Iris pigment epithelial cell (primary cell): ENCODE measurements at regions not wholly inside any gene's neighbourhood (a gene's known extent, or its start where the extent isn't known, plus 50 kb on each side); places are given as distances from the start of the nearest gene placed in this dataset.
"Not testable (repeated sequence)": the region's sequence is repeated elsewhere in the genome, so short reads cannot be mapped to it uniquely, and the experiment has no call there.

Source experiments
- DNase-seq: peaks from one replicate; pipeline ENCODE4 v3.0.0-alpha.2; 2011; ENCODE audit warnings: low read depth

- no peak for DNase-seq
These were observed 174.7 kb downstream of the MAP2K4 start for GRCh38 chr17:12195418-12195817.

DNA sequence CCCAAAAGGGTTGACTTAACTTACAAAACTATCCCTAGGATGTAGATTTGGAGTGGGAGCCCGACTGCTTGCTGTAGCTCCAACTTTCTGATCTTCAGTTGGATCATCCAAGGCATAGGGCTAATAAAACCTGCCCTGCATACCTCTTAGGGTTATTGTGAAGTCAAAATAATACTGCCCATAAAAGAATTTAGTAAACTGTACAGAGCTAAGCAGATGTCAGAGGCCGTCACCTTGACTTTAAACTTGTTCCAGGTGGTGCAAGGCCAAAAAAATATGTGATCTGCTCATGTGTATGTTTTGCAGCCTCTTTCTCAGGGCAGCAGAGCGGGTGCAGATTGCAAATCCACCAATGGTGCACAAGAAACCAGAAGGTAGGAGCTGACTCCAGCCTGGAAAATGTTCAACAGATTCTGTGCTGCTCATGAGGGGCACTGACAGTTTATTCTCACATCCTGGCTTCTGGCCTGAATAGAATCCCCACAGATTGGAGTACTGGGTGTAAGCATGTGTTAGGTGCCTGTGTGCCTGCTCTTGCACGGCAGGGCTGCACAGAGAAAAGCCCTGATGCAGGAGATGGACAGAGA is 180.7 kb downstream of the MAP2K4 start:
- DNase-seq = no peak

GRCh38 chr17:12209632-12210191 is 189.0 kb downstream of the MAP2K4 start:
- DNase-seq = no peak

- DNase-seq = not testable (repeated sequence)
These were observed 200.2 kb downstream of the MAP2K4 start for GRCh38 chr17:12220714-12221439.

DNA sequence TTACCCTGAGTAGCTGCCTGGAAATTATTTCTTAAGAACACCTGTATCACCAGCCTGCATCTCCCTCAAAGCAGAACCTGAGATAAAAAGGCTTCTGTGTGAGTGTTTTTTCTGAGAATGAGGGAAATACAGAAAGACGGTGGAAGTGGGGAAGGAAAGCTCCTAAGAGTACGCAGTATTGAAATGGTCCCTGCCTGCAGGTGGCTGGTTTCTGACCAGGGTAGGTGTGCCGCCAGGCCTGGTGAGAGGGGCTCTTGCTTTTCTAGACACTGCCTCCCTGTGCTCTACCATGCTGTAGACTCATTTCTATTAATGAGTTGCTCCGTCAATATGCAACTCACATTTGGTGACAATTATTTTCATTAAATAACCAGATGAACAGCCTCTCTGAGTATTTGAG is 201.7 kb downstream of the MAP2K4 start:
- no peak for DNase-seq

DNA sequence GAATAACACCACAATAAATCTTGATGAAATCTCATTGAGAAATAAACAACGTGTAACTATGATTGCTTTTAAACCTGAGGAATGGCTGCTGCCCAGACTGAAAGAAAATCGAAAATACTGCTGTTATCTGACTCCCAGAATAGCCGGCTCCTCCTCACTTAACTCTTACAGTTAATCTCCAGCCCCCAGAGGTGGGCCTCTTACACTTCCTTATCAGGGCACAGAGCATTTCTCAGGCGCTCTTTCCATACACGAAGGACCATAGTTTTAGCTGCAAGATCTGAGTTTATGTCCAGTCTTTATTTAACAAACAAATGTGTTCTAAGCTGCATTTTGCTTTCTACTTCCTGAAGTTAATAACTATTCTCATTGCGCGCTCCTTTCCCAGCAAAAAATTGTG is 206.9 kb downstream of the MAP2K4 start:
- no peak for DNase-seq

GRCh38 chr17:12229335-12229734 is 208.7 kb downstream of the MAP2K4 start:
- no peak for DNase-seq

DNA sequence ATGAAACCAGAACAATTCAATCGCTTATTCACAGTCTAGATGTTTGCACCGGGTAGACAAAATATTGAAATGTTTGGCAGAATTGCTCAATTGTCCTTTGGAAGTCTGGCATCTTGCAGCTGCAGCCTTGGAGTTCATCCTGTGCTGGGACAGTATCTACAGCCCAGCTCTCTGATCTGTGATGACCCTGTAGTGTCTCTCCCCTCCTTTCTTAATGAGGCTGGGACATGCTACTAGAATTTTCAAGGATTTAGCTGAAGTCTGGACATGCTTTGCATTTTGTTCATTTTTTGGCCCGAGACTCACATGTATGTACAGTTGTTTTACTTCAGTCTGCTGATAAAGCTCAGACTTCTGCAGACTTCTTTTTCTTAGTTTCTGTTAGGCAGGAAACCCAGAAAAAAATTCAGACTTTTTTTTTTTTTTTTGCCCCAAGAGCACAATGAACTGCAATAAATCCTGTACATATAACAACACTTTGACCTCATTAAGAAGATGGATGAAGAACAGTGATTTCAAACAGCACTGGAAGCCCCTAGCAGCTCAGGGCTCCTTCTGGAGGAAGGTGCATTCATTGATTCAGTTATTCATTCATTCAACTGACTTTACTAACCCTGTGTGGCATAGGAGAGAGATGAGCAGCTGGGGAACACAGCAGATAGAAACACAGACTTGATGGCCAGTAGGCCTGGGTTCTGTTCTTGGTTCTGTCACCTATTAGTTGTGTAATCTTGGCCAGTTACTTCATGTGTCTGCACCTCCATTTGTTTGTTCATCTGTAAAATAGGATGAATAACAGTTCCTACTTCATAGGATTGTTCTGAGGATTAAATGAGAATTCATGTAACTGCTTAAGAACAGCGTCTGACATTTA is 210.0 kb downstream of the MAP2K4 start:
- peak; percentile 2 for DNase-seq

DNA sequence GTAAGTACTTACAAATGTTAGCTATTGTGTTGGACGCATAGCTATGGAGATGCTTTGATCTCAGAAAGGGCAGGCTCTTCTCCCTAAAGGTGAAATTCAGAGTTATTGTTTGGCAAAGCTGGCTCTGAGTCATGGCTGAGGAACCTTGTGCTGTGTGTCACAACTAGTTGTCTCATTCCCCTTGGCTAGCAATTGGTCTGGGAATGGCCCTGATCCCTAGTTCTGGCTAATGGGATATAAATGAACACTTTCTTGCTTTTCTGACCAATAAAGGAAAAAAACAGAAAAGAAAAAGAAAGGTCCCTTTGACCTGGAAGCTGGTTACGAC is 210.6 kb downstream of the MAP2K4 start:
- peak; percentile 20 for DNase-seq

DNA sequence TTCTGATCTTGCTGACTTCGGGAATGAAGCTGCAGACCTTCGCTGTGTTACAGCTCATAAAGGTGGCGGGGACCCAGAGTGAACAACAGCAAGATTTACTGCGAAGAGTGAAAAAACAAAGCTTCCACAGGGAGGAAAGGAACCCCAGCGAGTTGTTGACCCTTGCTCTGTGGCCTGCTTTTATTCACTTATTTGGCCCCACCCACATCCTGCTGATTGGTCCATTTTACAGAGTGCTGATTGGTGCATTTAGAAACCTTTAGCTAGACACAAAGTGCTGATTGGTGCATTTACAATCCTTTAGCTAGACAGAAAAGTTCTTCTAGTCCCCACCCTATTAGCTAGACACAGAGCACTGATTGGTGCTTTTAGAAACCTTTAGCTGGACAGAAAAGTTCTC is 218.3 kb downstream of the MAP2K4 start:
- not testable (repeated sequence) for DNase-seq

DNA sequence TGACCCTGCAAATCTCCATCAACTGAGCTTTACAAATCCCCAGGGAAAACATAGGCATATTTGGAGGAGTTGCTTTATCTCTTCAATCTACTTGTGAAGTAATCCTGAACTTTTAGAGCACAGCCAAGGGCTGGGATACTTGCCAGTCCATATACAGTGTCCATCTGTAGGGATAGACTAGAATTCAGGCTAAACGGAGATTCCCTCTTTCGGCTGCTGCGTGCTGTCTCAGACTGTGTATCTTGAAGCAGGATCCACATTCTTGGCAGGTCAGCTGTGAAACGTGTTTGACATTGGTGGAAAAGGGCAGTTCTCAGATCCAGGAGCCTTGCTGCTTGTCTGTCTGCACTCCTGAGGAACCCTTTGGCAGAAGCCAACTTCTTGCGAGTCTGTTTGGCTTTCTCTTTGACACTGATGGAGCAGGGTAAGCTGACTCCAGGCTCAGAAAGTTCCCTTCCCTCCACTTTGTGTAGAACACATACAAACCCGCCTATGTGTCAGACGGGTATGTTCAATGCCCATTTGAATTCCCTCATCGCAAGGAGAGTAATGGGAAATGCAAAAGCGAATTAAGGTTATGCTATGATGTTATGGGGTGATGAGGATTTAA is 221.8 kb downstream of the MAP2K4 start:
- no peak for DNase-seq

DNA sequence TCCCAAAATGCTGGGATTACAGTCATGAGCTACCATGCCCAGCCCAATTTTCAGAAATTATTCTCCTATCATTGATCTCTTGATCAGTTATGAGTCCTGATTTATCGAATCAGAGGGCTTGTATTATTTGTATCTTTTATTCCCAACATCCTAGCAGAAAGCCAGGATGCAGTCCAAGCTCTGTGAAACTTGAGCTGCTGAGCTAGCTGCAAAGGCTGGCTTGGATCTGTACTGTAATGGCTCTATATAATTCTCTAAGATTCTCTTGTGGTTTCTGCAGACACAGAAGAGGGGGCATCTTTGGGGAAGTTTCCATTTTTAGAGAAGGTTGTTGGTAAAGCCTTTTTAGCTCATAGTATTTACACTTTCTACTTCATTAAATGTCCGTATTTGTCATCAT is 227.1 kb downstream of the MAP2K4 start:
- no peak for DNase-seq

DNA sequence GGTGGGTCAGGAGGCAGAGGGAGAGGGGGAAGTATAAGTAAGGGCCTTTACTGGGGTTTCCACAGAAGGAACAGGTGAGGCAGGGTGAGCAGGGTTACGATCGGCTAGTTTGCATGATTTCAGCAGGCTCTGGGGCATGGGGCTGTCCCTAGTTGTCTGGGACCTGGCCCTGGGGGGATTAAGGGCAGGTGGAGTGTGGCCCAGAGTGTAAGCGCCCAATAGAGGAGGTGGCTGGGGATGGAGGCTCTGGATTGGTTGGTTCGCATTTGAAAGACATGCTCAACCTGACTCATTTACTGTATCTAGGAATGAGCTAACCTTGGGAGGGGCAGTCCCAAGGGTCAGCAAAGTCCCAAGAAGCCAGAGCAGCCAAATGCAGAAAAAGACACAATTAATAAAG is 230.3 kb downstream of the MAP2K4 start:
- DNase-seq = no peak

DNA sequence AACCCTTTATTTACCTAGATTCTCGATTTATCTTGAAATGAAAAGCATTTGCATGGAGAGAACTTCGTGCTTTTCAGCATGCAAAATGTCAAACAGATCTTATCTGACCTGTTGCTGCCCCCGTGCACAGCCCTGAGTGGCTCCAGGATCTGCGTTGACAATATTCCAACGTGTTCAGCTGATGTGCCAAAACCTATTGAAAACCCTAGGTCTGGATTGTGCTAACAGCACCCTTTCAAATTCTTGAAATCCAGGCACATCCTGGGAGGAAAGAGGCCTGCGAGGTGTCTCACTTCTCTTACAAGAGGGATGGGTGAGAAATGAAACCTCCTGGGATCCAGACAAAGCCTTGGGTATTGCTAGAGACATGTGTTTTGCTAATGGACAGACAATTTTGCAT is 231.8 kb downstream of the MAP2K4 start:
- DNase-seq = no peak

- no peak for DNase-seq
These were observed 233.8 kb downstream of the MAP2K4 start for GRCh38 chr17:12254460-12254859.

GRCh38 chr17:12256380-12256995 is 235.8 kb downstream of the MAP2K4 start:
- peak; percentile 63 for DNase-seq

GRCh38 chr17:12257176-12257575 is 236.5 kb downstream of the MAP2K4 start:
- no peak for DNase-seq

DNA sequence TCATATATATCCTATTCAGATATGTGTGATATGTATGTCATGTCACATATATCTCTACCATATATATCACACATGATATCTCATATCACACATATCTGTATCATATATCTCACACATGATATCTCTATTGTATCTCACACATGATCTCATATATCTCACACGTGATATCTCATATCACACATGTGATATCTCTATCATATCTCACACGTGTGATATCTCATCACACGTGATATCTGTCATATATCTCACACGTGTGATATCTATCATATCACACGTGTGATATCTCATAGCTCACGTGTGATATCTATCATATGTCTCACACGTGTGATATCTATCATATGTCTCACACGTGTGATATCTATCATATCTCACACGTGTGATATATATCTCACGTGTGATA is 240.7 kb downstream of the MAP2K4 start:
- DNase-seq = no peak

DNA sequence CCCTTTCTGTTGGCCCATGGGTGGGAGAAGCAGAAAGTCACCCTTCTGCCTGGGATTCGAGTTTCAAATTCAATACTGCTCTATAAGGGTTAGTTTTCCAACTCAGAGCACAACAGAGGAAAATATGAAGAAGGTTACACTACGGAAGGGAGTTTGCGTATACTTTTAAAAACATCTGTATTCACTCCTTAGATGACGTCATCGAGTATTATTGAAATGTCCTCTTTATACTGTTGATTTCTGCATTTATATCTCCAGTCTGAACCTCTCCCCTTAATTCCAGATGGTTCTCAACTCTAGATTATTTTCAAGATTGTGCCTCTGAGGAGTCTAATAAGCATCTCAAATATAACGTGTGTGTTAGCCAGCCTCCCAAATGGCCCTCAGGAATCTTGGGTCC is 249.1 kb downstream of the MAP2K4 start:
- no peak for DNase-seq

- no peak for DNase-seq
These were observed 257.1 kb downstream of the MAP2K4 start for GRCh38 chr17:12277827-12278226.

DNA sequence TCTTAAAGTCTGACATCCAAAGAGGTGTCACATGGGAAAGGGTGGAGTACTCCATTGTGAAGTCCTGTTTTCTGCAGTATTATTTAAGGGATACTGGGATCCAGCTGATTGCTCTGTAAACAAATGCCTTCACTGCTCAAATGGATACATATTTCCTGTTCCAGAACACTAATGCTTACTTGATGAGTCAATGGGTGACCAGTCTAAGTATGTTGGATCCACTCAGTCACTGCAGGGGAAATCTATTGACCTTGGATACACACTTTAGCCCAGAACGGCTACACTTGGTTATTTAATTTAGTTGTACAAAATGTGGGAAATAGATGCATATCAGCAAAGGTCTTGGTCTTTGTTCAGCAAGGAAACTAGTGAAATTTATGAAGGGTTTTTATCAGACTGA is 261.4 kb downstream of the MAP2K4 start:
- DNase-seq = peak; percentile 67

- DNase-seq = peak; percentile 9
These were observed 267.3 kb downstream of the MAP2K4 start for GRCh38 chr17:12287953-12288352.
